Ishikawa (cell line): ENCODE measurements at regions not wholly inside any gene's neighbourhood (a gene's known extent, or its start where the extent isn't known, plus 50 kb on each side); places are given as distances from the start of the nearest gene placed in this dataset.

Experiments
- CEBPB ChIP-seq: IDR thresholded peaks from 2 replicates; pipeline ENCODE4 v1.6.1; 2012
- CREB1 ChIP-seq: IDR thresholded peaks from 2 replicates; pipeline ENCODE4 v1.6.1; 2012; ENCODE audit warnings: low read depth
- EGR1 ChIP-seq: IDR thresholded peaks from 2 replicates; pipeline ENCODE4 v1.6.1; 2012
- EP300 ChIP-seq: IDR thresholded peaks from 2 replicates; pipeline ENCODE4 v1.6.1; 2012; ENCODE audit warnings: borderline replicate concordance
- FOXM1 ChIP-seq: IDR thresholded peaks from 2 replicates; pipeline ENCODE4 v1.6.1; 2012; ENCODE audit warnings: low read depth, borderline replicate concordance
- NFIC ChIP-seq: IDR thresholded peaks from 2 replicates; pipeline ENCODE4 v1.6.1; 2012
- RAD21 ChIP-seq: IDR thresholded peaks from 2 replicates; pipeline ENCODE4 v1.6.1; 2012; ENCODE audit warnings: low read depth
- TAF1 ChIP-seq: IDR thresholded peaks from 2 replicates; pipeline ENCODE4 v1.6.1; 2012; ENCODE audit warnings: low read depth, mild to moderate bottlenecking
- TCF12 ChIP-seq: IDR thresholded peaks from 2 replicates; pipeline ENCODE4 v1.6.1; 2012; ENCODE audit warnings: low read depth
- TEAD4 ChIP-seq: IDR thresholded peaks from 2 replicates; pipeline ENCODE4 v1.6.1; 2012
- YY1 ChIP-seq: IDR thresholded peaks from 2 replicates; pipeline ENCODE4 v1.6.1; 2012; ENCODE audit warnings: low read depth
- ZBTB7A ChIP-seq: IDR thresholded peaks from 2 replicates; pipeline ENCODE4 v1.6.1; 2012; ENCODE audit warnings: low read depth
- TF ChIP-seq, protein P1 (sequence below): IDR thresholded peaks from 2 replicates; pipeline ENCODE4 v1.6.1; 2012
- TF ChIP-seq, protein P2 (sequence below): IDR thresholded peaks from 2 replicates; pipeline ENCODE4 v1.6.1; 2012; ENCODE audit warnings: low read depth, mild to moderate bottlenecking
- TF ChIP-seq, protein P3 (sequence below): IDR thresholded peaks from 2 replicates; pipeline ENCODE4 v1.6.1; 2012

DNA sequence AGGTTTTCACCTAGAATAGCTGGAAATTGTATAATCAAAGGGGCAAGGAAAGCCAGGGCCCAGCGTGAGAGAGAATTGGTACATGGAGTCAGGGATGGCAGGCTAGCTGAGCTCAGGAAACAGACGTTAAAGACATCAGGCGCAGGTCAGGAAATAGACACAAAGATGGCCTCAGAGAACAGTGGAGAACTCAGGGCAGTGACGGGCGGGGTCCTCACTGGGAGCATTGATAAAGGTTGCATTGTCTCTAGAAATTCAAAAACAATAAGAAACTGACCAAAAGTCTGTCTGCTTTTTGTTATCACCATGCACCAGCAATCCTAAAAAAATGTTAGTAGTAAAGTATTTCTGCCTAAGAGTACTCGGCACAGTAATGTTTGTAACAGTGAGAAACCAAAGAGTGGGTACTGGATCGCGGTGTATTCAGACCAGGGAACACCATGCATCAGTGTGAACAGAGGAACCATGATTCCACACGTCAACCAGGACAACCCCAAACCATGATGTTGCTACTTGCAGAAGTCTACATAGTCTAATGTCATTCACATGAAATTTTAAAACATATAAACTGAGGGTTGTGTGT, 81.9 kb upstream of the AUTS2 start:
- TF ChIP-seq, protein P1, sequence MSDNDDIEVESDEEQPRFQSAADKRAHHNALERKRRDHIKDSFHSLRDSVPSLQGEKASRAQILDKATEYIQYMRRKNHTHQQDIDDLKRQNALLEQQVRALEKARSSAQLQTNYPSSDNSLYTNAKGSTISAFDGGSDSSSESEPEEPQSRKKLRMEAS = no peak
- TF ChIP-seq, protein P2, sequence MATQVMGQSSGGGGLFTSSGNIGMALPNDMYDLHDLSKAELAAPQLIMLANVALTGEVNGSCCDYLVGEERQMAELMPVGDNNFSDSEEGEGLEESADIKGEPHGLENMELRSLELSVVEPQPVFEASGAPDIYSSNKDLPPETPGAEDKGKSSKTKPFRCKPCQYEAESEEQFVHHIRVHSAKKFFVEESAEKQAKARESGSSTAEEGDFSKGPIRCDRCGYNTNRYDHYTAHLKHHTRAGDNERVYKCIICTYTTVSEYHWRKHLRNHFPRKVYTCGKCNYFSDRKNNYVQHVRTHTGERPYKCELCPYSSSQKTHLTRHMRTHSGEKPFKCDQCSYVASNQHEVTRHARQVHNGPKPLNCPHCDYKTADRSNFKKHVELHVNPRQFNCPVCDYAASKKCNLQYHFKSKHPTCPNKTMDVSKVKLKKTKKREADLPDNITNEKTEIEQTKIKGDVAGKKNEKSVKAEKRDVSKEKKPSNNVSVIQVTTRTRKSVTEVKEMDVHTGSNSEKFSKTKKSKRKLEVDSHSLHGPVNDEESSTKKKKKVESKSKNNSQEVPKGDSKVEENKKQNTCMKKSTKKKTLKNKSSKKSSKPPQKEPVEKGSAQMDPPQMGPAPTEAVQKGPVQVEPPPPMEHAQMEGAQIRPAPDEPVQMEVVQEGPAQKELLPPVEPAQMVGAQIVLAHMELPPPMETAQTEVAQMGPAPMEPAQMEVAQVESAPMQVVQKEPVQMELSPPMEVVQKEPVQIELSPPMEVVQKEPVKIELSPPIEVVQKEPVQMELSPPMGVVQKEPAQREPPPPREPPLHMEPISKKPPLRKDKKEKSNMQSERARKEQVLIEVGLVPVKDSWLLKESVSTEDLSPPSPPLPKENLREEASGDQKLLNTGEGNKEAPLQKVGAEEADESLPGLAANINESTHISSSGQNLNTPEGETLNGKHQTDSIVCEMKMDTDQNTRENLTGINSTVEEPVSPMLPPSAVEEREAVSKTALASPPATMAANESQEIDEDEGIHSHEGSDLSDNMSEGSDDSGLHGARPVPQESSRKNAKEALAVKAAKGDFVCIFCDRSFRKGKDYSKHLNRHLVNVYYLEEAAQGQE = no peak
- no peak for TF ChIP-seq EP300
- TF ChIP-seq, protein P3, sequence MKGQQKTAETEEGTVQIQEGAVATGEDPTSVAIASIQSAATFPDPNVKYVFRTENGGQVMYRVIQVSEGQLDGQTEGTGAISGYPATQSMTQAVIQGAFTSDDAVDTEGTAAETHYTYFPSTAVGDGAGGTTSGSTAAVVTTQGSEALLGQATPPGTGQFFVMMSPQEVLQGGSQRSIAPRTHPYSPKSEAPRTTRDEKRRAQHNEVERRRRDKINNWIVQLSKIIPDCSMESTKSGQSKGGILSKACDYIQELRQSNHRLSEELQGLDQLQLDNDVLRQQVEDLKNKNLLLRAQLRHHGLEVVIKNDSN = no peak
- TF ChIP-seq YY1 = no peak
- no peak for TF ChIP-seq CEBPB
- no peak for TF ChIP-seq NFIC
- no peak for TF ChIP-seq TAF1
- no peak for TF ChIP-seq FOXM1
- TF ChIP-seq CREB1 = no peak
- no peak for TF ChIP-seq TCF12
- no peak for TF ChIP-seq ZBTB7A
- no peak for TF ChIP-seq EGR1
- no peak for TF ChIP-seq RAD21
- no peak for TF ChIP-seq TEAD4

DNA sequence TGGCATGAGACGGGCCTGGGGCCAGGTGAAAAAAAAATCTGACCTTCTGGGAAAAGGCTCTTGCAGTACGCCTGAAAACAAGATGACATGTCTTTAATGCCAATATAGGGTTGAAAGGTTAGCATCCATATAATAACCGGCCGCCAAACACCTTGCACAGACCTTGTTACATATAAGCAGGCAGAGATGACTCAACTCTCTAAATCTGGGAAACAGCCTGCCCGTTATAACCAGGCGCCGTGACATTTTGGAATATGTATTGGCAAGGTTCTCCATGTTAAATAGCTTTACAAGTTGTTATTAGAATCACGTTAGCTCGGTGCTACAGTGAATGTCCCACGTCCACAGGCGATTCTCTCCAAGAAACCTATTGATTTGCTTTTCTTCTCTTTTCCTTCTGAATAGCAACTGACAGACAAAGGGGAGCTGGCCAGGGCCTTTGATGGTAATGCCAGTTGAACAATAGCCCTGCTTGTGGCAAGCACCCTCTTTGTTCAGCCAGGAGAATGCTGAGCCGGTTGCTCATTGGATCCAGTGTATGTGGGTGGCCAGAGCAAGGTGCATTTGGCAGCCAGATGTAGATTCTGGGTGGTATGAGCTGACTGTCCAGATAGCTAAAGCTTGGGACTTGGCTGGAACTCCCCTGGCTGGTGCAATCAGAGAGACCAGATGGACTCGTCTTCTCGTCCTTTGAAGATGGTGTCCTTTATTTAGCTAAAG, 80.1 kb upstream of the AUTS2 start:
- TF ChIP-seq TAF1 (no peak), NFIC (no peak)
- TF ChIP-seq, protein P2 = no peak

DNA sequence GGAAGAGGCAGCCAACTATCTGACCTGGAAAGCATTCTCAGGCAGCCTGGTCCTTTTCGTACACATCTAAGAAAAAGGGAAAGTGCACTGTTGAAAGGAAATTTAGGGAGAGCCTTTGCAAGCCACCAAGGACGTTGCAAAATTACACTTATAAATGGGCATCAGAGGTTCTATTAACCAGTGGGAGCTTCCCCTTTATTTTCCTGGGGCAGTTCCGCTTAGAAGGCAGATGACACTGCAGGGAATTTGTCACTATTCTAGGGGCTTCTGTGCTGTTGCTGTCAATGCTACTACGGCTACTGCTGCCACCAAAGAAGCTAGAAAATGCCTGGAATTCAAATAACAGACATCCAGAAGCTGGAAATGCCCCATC, 79.6 kb upstream of the AUTS2 start:
- TF ChIP-seq CREB1 = no peak
- no peak for TF ChIP-seq TAF1
- TF ChIP-seq EP300 = no peak
- TF ChIP-seq NFIC = no peak
- no peak for TF ChIP-seq TCF12
- TF ChIP-seq, protein P3 = no peak
- TF ChIP-seq TEAD4 = no peak
- TF ChIP-seq CEBPB = no peak
- TF ChIP-seq FOXM1 = no peak
- no peak for TF ChIP-seq EGR1
- TF ChIP-seq ZBTB7A = no peak
- TF ChIP-seq YY1 = no peak
- TF ChIP-seq, protein P1 = no peak
- TF ChIP-seq RAD21 = no peak
- TF ChIP-seq, protein P2 = no peak

DNA sequence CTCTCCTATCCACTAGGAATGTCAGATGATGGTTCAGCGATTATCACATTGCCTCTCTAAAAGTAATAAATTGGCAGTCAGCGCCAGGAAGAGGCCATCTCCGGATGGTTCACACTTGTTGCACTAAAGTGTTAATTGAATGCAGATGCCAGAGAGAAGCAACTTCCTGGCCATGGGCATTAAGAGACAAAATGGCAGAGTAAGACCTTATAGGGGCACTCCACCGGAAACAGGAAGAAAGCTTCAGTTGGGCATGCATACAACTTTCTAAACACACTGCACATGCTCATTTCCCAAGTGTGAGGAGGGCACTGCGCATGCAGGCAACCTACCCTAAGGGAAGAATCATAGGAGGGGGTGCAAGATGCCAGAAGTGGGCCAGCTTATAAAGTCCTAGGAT, 71.7 kb upstream of the AUTS2 start:
- no peak for TF ChIP-seq FOXM1
- no peak for TF ChIP-seq CREB1
- no peak for TF ChIP-seq YY1
- TF ChIP-seq ZBTB7A = no peak
- TF ChIP-seq TCF12 = no peak
- TF ChIP-seq, protein P3 = no peak
- no peak for TF ChIP-seq NFIC
- TF ChIP-seq CEBPB = no peak
- no peak for TF ChIP-seq RAD21
- TF ChIP-seq EP300 = no peak
- TF ChIP-seq EGR1 = no peak
- TF ChIP-seq TAF1 = no peak
- TF ChIP-seq, protein P2 = no peak
- no peak for TF ChIP-seq TEAD4
- TF ChIP-seq, protein P1 = no peak
